H9 (cell line): ENCODE measurements at regions not wholly inside any gene's neighbourhood (a gene's known extent, or its start where the extent isn't known, plus 50 kb on each side); places are given as distances from the start of the nearest gene placed in this dataset.

ENCODE experiments used
- DNase-seq: peaks from one replicate; pipeline ENCODE4 v3.0.0-alpha.2; 2017
- H2AFZ ChIP-seq: one replicate; pipeline ENCODE4 v1.6.1; 2013; ENCODE audit warnings: mild to moderate bottlenecking, low read length, control low read depth, moderate library complexity
- H2AK5ac ChIP-seq: 2 replicates; pipeline ENCODE4 v1.6.1; 2013; ENCODE audit warnings: low read length, control low read depth, mixed read lengths; ENCODE audit not compliant: insufficient read length
- H2BK120ac ChIP-seq: one replicate; pipeline ENCODE4 v1.6.1; 2013; ENCODE audit warnings: low read depth, mild to moderate bottlenecking, low read length, control low read depth, inconsistent platforms; ENCODE audit not compliant: poor library complexity, severe bottlenecking
- H2BK12ac ChIP-seq: 2 replicates; pipeline ENCODE4 v1.6.1; 2013; ENCODE audit warnings: low read length, control low read depth, mixed read lengths, low read depth; ENCODE audit not compliant: insufficient read length
- H2BK15ac ChIP-seq: 2 replicates; pipeline ENCODE4 v1.6.1; 2013; ENCODE audit warnings: low read depth, low read length, control low read depth
- H2BK20ac ChIP-seq: one replicate; pipeline ENCODE4 v1.6.1; 2013; ENCODE audit warnings: low read depth, mild to moderate bottlenecking, low read length, control low read depth, inconsistent platforms; ENCODE audit not compliant: poor library complexity, severe bottlenecking
- H2BK5ac ChIP-seq: 2 replicates; pipeline ENCODE4 v1.6.1; 2013; ENCODE audit warnings: low read length, control low read depth, mixed read lengths; ENCODE audit not compliant: insufficient read length
- H3K14ac ChIP-seq: 2 replicates; pipeline ENCODE4 v1.6.1; 2013; ENCODE audit warnings: low read length, control low read depth; ENCODE audit not compliant: insufficient read depth
- H3K18ac ChIP-seq: 2 replicates; pipeline ENCODE4 v1.6.1; 2013; ENCODE audit warnings: low read depth, mild to moderate bottlenecking, mixed read lengths, low read length, control low read depth; ENCODE audit not compliant: insufficient read length
- H3K23ac ChIP-seq: 2 replicates; pipeline ENCODE4 v1.6.1; 2013; ENCODE audit warnings: low read length, control low read depth, mixed read lengths, low read depth; ENCODE audit not compliant: insufficient read length
- H3K23me2 ChIP-seq: 2 replicates; pipeline ENCODE4 v1.6.1; 2013; ENCODE audit warnings: low read depth, mild to moderate bottlenecking, mixed read lengths, low read length, control low read depth; ENCODE audit not compliant: insufficient read length, poor library complexity, severe bottlenecking
- H3K27ac ChIP-seq: 2 replicates; pipeline ENCODE4 v1.5.1; 2013; ENCODE audit warnings: low read length, control low read depth, mixed read lengths, low read depth; ENCODE audit not compliant: insufficient read length
- H3K27me3 ChIP-seq: 2 replicates; pipeline ENCODE4 v1.6.1; 2013; ENCODE audit warnings: low read length, control low read depth, inconsistent platforms; ENCODE audit not compliant: insufficient read depth
- H3K4ac ChIP-seq: 2 replicates; pipeline ENCODE4 v1.6.1; 2013; ENCODE audit warnings: low read depth, mild to moderate bottlenecking, control low read depth, inconsistent platforms, low read length, moderate library complexity
- H3K4me1 ChIP-seq: 2 replicates; pipeline ENCODE4 v1.6.1; 2013; ENCODE audit warnings: low read length, control low read depth, inconsistent platforms; ENCODE audit not compliant: insufficient read depth
- H3K4me2 ChIP-seq: 2 replicates; pipeline ENCODE4 v1.6.1; 2013; ENCODE audit warnings: low read length, control low read depth, mixed read lengths; ENCODE audit not compliant: insufficient read length, insufficient read depth
- H3K56ac ChIP-seq: 2 replicates; pipeline ENCODE4 v1.6.1; 2013; ENCODE audit warnings: low read depth, mild to moderate bottlenecking, mixed read lengths, low read length, control low read depth; ENCODE audit not compliant: insufficient read length
- H3K79me1 ChIP-seq: 2 replicates; pipeline ENCODE4 v1.6.1; 2013; ENCODE audit warnings: low read depth, mild to moderate bottlenecking, moderate library complexity, low read length, control low read depth, inconsistent platforms; ENCODE audit not compliant: insufficient read depth, poor library complexity, severe bottlenecking
- H3K79me2 ChIP-seq: 2 replicates; pipeline ENCODE4 v1.6.1; 2013; ENCODE audit warnings: low read length, control low read depth, inconsistent platforms; ENCODE audit not compliant: insufficient read depth
- H3K9ac ChIP-seq: 2 replicates; pipeline ENCODE4 v1.6.1; 2013; ENCODE audit warnings: low read length, control low read depth, mixed read lengths; ENCODE audit not compliant: insufficient read length; ENCODE audit errors: extremely low read depth
- H3K9me3 ChIP-seq: one replicate; pipeline ENCODE4 v1.6.1; 2013; ENCODE audit warnings: low read depth, low read length, inconsistent platforms; ENCODE audit not compliant: control insufficient read depth
- H3T11ph ChIP-seq: one replicate; pipeline ENCODE4 v1.6.1; 2013; ENCODE audit warnings: mild to moderate bottlenecking, low read length, control low read depth, inconsistent platforms
- H4K20me1 ChIP-seq: one replicate; pipeline ENCODE4 v1.6.1; 2013; ENCODE audit not compliant: control insufficient read depth, insufficient read length, insufficient read depth
- H4K5ac ChIP-seq: 2 replicates; pipeline ENCODE4 v1.6.1; 2013; ENCODE audit warnings: low read depth, mild to moderate bottlenecking, mixed read lengths, low read length, control low read depth; ENCODE audit not compliant: insufficient read length
- H4K8ac ChIP-seq: replicated peaks from 2 replicates; pipeline ENCODE4 v1.6.1; 2013; ENCODE audit warnings: low read length, control low read depth, mixed read lengths, low read depth; ENCODE audit not compliant: insufficient read length
- H4K91ac ChIP-seq: 2 replicates; pipeline ENCODE4 v1.6.1; 2013; ENCODE audit warnings: low read depth, mild to moderate bottlenecking, moderate library complexity, mixed read lengths, low read length, control low read depth; ENCODE audit not compliant: insufficient read length
- H3K27ac Mint-ChIP-seq, 3 experiments: 2 replicates in 2 of 3; 3 replicates in 1 of 3; pipeline ENCODE4 v1.8.0; 2020 to 2021; ENCODE audit warnings: mixed read lengths in 3 of 3, mild to moderate bottlenecking in 1 of 3, moderate library complexity in 1 of 3
- H3K27me3 Mint-ChIP-seq: 2 replicates; pipeline ENCODE4 v1.8.0; 2021; ENCODE audit warnings: low read depth, mild to moderate bottlenecking, moderate library complexity, mixed read lengths
- H3K36me3 Mint-ChIP-seq, 3 experiments: 2 replicates in 2 of 3; 3 replicates in 1 of 3; pipeline ENCODE4 v1.8.0; 2020 to 2021; ENCODE audit warnings: low read depth in 3 of 3, mixed read lengths in 3 of 3; ENCODE audit not compliant: insufficient read depth in 1 of 3
- H3K4me1 Mint-ChIP-seq, 2 experiments: 2 replicates each; pipeline ENCODE4 v1.8.0; 2020; ENCODE audit warnings: mixed read lengths in 2 of 2
- H3K4me3 Mint-ChIP-seq, 2 experiments: 2 replicates in 1 of 2; 3 replicates in 1 of 2; pipeline ENCODE4 v1.8.0; 2020 to 2021; ENCODE audit warnings: mild to moderate bottlenecking in 2 of 2, mixed read lengths in 2 of 2, moderate library complexity in 1 of 2
- H3K9me3 Mint-ChIP-seq, 2 experiments: 2 replicates in 1 of 2; 3 replicates in 1 of 2; pipeline ENCODE4 v1.8.0; 2020; ENCODE audit warnings: mild to moderate bottlenecking in 2 of 2, mixed read lengths in 2 of 2, moderate library complexity in 1 of 2
- CTCF ChIP-seq: fragments of 200-600 bp; sonication (generic); conservative IDR thresholded peaks from 3 replicates; pipeline ENCODE4 v1.8.0; 2021; ENCODE audit warnings: antibody characterized with exemption, mild to moderate bottlenecking

- Histone ChIP-seq H2AK5ac (no peak overlapping the region), H2BK15ac (no peak overlapping the region), H2BK5ac (no peak overlapping the region), H3K79me1 (no peaks in the 10 kb centered on the region), H3K4me1 (no peaks in the 10 kb centered on the region), H2BK12ac (no peak overlapping the region), H2BK120ac (no peak overlapping the region), H3K14ac (no peak overlapping the region), H3K18ac (no peak overlapping the region), H4K8ac (no peak overlapping the region), H3K9me3 (no peaks in the 10 kb centered on the region), H3K23me2 (no peaks in the 10 kb centered on the region), H3K4ac (no peak overlapping the region), H3K23ac (no peak overlapping the region), H3K79me2 (no peaks in the 10 kb centered on the region), H3K56ac (no peak overlapping the region), H3K27me3 (no peaks in the 10 kb centered on the region), H3K4me2 (no peak overlapping the region), H2BK20ac (no peak overlapping the region), H4K91ac (no peak overlapping the region), H3T11ph (no peak overlapping the region), H4K5ac (no peak overlapping the region), H3K27ac (no peak overlapping the region), H2AFZ (no peak overlapping the region), H4K20me1 (no peaks in the 10 kb centered on the region), H3K9ac (no peak overlapping the region)
- H3K27ac Mint-ChIP-seq: no peak overlapping the region
- no peak for DNase-seq
- H3K27me3 Mint-ChIP-seq: no peaks in the 10 kb centered on the region
- TF ChIP-seq CTCF: no peak
- H3K9me3 Mint-ChIP-seq: peaks cover 0 to 3% of the 10 kb centered on the region in 2 experiments; a peak in 1 of 5 replicates
- H3K4me3 Mint-ChIP-seq: no peak overlapping the region
- peaks cover 0 to under 1% of the 10 kb centered on the region in 2 experiments; a peak in 3 of 4 replicates for H3K4me1 Mint-ChIP-seq
- peaks cover 0 to 2% (median 0%) of the 10 kb centered on the region in 3 experiments; a peak in 1 of 7 replicates for H3K36me3 Mint-ChIP-seq
These were observed 427.6 kb upstream of the FAT3 start for GRCh38 chr11:91796999-91797398.
